Endodermal cell (in vitro differentiated cells): ENCODE measurements at regions not wholly inside any gene's neighbourhood (a gene's known extent, or its start where the extent isn't known, plus 50 kb on each side); places are given as distances from the start of the nearest gene placed in this dataset.

Experiments
- DNase-seq: peaks from one replicate; pipeline ENCODE4 v3.0.0-alpha.2; 2017
- H3K27ac ChIP-seq: 2 replicates; pipeline ENCODE4 v1.5.1; 2013; ENCODE audit warnings: mild to moderate bottlenecking, low read depth, low read length, moderate library complexity
- H3K27me3 ChIP-seq: 2 replicates; pipeline ENCODE4 v1.6.1; 2013; ENCODE audit warnings: mild to moderate bottlenecking, low read length, moderate library complexity; ENCODE audit not compliant: insufficient read depth, control insufficient read depth, poor library complexity, severe bottlenecking
- H3K36me3 ChIP-seq: 2 replicates; pipeline ENCODE4 v1.7.0; 2013; ENCODE audit warnings: mild to moderate bottlenecking, low read length, moderate library complexity; ENCODE audit not compliant: control insufficient read depth, insufficient read depth
- H3K4me1 ChIP-seq: one replicate; pipeline ENCODE4 v1.7.0; 2013; ENCODE audit warnings: low read length; ENCODE audit not compliant: control insufficient read depth, insufficient read depth
- H3K4me3 ChIP-seq: 2 replicates; pipeline ENCODE4 v1.5.1; 2013; ENCODE audit warnings: mild to moderate bottlenecking, low read length, moderate library complexity
- H3K9ac ChIP-seq: 2 replicates; pipeline ENCODE4 v1.6.1; 2013; ENCODE audit warnings: mild to moderate bottlenecking, low read length, moderate library complexity; ENCODE audit not compliant: poor library complexity, severe bottlenecking; ENCODE audit errors: extremely low read depth
- H3K9me3 ChIP-seq: 2 replicates; pipeline ENCODE4 v1.6.1; 2013; ENCODE audit warnings: mild to moderate bottlenecking, low read length, moderate library complexity; ENCODE audit not compliant: control insufficient read depth
- H3K27ac Mint-ChIP-seq: 2 replicates; pipeline ENCODE4 v1.8.0; 2020; ENCODE audit warnings: mixed read lengths
- H3K27me3 Mint-ChIP-seq: 2 replicates; pipeline ENCODE4 v1.8.0; 2021; ENCODE audit warnings: mild to moderate bottlenecking, mixed read lengths; ENCODE audit not compliant: insufficient read depth
- H3K36me3 Mint-ChIP-seq: 2 replicates; pipeline ENCODE4 v1.8.0; 2020; ENCODE audit warnings: low read depth, mixed read lengths
- H3K4me1 Mint-ChIP-seq: 2 replicates; pipeline ENCODE4 v1.8.0; 2020; ENCODE audit warnings: mixed read lengths
- H3K4me3 Mint-ChIP-seq: 2 replicates; pipeline ENCODE4 v1.8.0; 2020; ENCODE audit warnings: mild to moderate bottlenecking, moderate library complexity, mixed read lengths
- H3K9me3 Mint-ChIP-seq: 2 replicates; pipeline ENCODE4 v1.8.0; 2020; ENCODE audit warnings: mild to moderate bottlenecking, mixed read lengths
- CTCF ChIP-seq: fragments of 200-600 bp; sonication (generic); conservative IDR thresholded peaks from 2 replicates; pipeline ENCODE4 v1.5.0; 2021; ENCODE audit warnings: antibody characterized with exemption, mild to moderate bottlenecking
- WGBS, 2 experiments: methylation state at CpG; one replicate each; pipeline versions ENCODE4 v1.1.5 to v1.1.7; 2013; ENCODE audit warnings: missing lambda C conversion rate in 2 of 2, mixed read lengths in 1 of 2; ENCODE audit not compliant: insufficient coverage in 1 of 2, insufficient read length in 1 of 2; 5-methylcytosine and 5-hydroxymethylcytosine counted together

GRCh38 chr16:64292953-64293352 lies 828.9 kb downstream of the CDH11 start:
- H3K27me3 ChIP-seq, result no peaks in the 10 kb centered on the region
- H3K4me1 Mint-ChIP-seq, result no peaks in the 10 kb centered on the region
- H3K27me3 Mint-ChIP-seq, result no peaks in the 10 kb centered on the region
- no peaks in the 10 kb centered on the region for H3K9me3 ChIP-seq
- H3K9ac ChIP-seq, result no peak overlapping the region
- H3K4me3 Mint-ChIP-seq, result no peak overlapping the region
- no peaks in the 10 kb centered on the region for H3K36me3 Mint-ChIP-seq
- no peaks in the 10 kb centered on the region for H3K9me3 Mint-ChIP-seq
- no peak for DNase-seq
- H3K27ac Mint-ChIP-seq, result no peak overlapping the region
- no peak overlapping the region for H3K4me3 ChIP-seq
- no peak overlapping the region for H3K27ac ChIP-seq
- H3K36me3 ChIP-seq, result no peaks in the 10 kb centered on the region
- WGBS, 2 experiments, result 88 to 94% methylated on average over 3 to 4 of the region's 4 CpGs
- no peak for TF ChIP-seq CTCF
- H3K4me1 ChIP-seq, result no peaks in the 10 kb centered on the region

- Mint-ChIP-seq H3K36me3 (no peaks in the 10 kb centered on the region), H3K4me1 (no peaks in the 10 kb centered on the region), H3K27me3 (no peaks in the 10 kb centered on the region), H3K9me3 (no peaks in the 10 kb centered on the region), H3K4me3 (no peak overlapping the region), H3K27ac (no peak overlapping the region)
- H3K36me3 ChIP-seq, result no peaks in the 10 kb centered on the region
- no peak overlapping the region for H3K4me3 ChIP-seq
- no peaks in the 10 kb centered on the region for H3K9me3 ChIP-seq
- DNase-seq, result no peak
- no CpG with 5 or more reads among the region's 1 CpG for WGBS, 2 experiments
- no peaks in the 10 kb centered on the region for H3K4me1 ChIP-seq
- H3K9ac ChIP-seq, result no peak overlapping the region
- no peak for TF ChIP-seq CTCF
- no peaks in the 10 kb centered on the region for H3K27me3 ChIP-seq
- H3K27ac ChIP-seq, result no peak overlapping the region
Measured at GRCh38 chr16:64292161-64292560, 829.7 kb downstream of the CDH11 start.

GRCh38 chr16:64290461-64290860 lies 831.4 kb downstream of the CDH11 start:
- no peaks in the 10 kb centered on the region for H3K36me3 Mint-ChIP-seq
- no peaks in the 10 kb centered on the region for H3K27me3 ChIP-seq
- no peaks in the 10 kb centered on the region for H3K27me3 Mint-ChIP-seq
- H3K4me3 Mint-ChIP-seq, result no peak overlapping the region
- H3K9me3 ChIP-seq, result no peaks in the 10 kb centered on the region
- no peaks in the 10 kb centered on the region for H3K4me1 Mint-ChIP-seq
- H3K4me1 ChIP-seq, result no peaks in the 10 kb centered on the region
- 95 to 98% methylated on average over 4 of the region's 4 CpGs for WGBS, 2 experiments
- H3K36me3 ChIP-seq, result no peaks in the 10 kb centered on the region
- no peak overlapping the region for H3K27ac Mint-ChIP-seq
- no peak for DNase-seq
- H3K9me3 Mint-ChIP-seq, result no peaks in the 10 kb centered on the region
- H3K27ac ChIP-seq, result no peak overlapping the region
- TF ChIP-seq CTCF, result no peak
- no peak overlapping the region for H3K9ac ChIP-seq
- H3K4me3 ChIP-seq, result no peak overlapping the region
